Stimulated activated naive CD4-positive, alpha-beta T cell (primary cell): ENCODE measurements at regions not wholly inside any gene's neighbourhood (a gene's known extent, or its start where the extent isn't known, plus 50 kb on each side); places are given as distances from the start of the nearest gene placed in this dataset.

Experiments used
- DNase-seq, 6 experiments: peaks; one replicate each; lab custom pipeline; 2025; lab: John Stamatoyannopoulos, UW

DNA sequence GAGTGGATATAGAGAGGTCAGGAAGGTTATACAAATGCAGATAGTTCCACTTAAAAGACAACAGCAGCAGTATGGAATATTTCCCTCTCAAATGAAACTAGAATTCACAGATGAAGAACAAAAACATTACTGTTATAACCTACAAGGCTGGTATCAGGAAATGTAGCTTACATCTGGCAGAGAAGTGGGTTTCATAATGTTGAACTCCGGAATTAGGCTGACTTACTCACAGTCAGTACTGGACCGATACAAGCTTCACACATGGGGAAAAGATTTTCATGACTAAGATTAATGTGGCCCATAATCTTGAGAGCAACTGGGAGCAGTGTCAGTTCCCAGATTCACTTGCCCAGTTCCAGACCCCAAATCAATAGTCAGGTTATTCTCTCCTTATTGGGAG is 353.9 kb downstream of the DUSP6 start:
- DNase-seq, result no peak

DNA sequence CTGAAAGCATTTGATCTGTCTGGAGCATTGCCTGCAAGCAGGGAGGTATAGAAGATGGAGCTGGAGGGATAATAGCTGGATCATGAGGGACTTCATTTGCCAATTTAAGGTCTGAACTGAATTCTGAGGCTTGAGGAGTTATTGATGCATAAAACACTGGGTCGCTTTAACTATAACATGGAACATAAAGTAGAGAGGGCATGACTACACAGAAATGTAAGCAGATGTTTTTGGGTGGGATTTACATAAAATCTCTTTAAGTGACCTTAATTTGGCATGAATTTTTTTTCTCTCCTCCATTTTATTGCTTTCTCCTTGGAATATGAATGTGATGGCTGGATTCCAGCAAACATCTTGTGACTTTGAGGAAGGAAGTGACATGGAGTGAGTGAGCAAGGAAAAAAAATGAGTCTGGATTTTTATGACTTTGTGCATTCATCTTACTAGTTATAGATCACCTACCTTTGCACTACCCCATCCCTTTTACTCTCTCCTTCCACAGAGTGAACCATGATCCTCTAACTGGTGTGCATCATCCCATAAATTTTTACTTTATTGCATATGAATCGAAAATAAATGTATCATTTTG is 356.0 kb downstream of the DUSP6 start:
- DNase-seq, result no peak

GRCh38 chr12:88994971-88995370 is 357.3 kb downstream of the DUSP6 start:
- DNase-seq, result no peak

- DNase-seq, result no peak
These were observed 357.8 kb downstream of the DUSP6 start for GRCh38 chr12:88994537-88994936.

GRCh38 chr12:88993651-88994050 is 358.6 kb downstream of the DUSP6 start:
- DNase-seq, result no peak

DNA sequence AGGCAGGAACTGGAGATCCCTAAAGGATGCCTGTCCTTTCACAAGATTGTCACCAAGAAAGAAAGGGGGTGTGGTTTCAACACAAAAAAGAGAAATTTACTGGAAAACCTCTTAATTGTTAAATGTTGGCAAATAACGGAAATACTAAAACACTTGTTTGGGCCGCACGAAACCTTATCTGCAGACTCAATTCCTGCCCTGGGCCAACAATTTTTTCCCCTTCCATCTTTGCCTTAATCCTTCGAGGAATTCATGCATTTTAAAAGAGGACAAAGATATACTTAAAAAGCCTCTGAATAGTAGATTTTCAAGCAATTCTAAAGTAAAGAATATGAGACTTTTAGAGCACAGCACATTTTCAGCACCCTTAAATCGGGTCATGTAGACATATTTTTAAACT is 366.2 kb downstream of the DUSP6 start:
- DNase-seq, result no peak

DNA sequence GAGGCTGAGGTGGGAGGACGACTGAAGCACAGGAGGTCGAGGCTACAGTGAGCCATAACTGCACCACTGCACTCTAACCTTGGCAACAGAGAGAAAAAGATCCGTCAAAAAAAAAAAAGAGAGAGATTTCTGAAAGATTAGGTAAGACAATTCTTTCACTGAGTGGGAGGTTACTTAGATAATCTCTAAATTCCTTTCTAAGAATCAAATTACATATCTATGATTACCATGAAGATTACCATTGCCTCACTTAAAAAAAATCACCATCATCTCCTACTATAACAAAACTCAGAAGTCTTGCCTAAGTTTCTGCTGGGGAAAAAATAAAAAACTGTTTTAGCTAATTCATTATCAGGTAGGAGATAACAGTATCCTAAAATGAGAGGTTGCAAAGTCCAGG is 366.7 kb downstream of the DUSP6 start:
- no peak for DNase-seq

DNA sequence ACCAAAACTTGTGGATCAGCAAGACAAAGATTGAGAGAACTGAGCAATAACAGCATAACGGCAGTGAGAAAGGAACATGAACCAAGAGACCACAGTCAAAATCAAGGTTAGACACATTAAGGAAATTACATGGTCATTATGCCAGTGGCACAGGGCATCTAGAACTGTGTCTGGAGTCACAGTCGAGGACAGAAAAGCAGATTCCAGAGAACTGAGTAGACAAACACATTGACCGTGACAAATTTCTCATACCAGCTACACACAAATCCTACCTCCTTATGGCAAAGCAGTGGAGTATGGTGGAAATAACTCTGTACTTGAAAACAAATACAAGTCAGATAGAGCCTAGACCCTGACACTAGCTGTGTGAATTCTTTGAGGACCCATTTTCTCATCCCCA is 367.3 kb downstream of the DUSP6 start:
- no peak for DNase-seq

- no peak for DNase-seq
These were observed 369.6 kb downstream of the DUSP6 start for GRCh38 chr12:88982694-88983093.

DNA sequence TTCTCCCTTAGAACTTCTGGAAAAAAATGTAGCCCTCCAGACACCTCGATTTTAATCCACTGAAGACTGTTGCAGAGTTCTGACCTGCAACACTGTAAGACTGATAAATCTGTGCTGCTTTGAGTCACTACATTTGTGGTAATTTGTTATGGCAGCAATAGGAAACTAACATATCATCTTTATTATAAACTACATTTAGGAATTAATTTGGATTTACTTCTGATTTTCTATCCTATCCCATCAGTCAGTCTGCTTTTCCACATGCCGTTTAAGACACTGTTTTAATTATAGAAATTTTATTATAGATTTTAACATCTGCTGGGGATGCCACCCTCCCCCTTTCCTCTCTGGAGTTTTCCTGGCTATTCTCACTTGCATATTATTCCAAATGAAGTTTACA is 375.2 kb downstream of the DUSP6 start:
- DNase-seq, result no peak

- DNase-seq, result no peak
These were observed 378.3 kb downstream of the DUSP6 start for GRCh38 chr12:88973998-88974397.

- DNase-seq, result no peak
These were observed 381.6 kb downstream of the DUSP6 start for GRCh38 chr12:88970740-88971139.

- DNase-seq, result no peak
These were observed 383.2 kb downstream of the DUSP6 start for GRCh38 chr12:88969127-88969526.

DNA sequence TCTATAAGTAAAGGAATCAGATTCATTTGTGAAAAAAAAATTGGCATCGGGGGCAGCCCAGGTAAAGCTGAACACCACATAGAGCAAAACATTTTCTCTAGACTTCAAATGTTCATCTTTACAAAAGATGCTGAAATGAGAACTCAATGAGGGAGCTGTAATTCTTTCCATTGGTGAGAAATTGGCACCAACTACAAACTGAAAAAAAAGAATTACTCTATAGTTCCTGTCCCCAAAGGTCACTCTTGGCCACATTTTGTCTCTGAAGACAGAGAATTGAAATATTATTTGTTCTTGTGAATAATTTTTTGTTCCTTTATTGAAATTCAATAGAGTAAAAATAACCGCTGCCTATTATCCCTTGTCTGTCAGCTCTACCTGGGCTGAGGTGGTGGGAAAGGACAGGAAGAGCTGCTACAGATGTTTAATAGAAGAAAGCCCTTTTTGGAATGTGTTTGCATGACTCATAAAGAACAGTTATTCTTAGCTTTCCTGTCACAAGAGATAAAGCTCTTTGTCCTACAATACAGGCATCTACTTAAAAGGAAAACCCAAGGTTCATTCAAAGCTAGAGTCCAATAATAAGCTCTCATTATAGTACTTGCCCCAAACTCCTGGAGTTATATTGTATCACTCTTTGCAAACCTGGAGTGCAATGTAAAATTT is 380.1 kb upstream of the KITLG start:
- DNase-seq, result no peak

- no peak for DNase-seq
These were observed 378.7 kb upstream of the KITLG start for GRCh38 chr12:88958946-88959345.

- no peak for DNase-seq
These were observed 377.9 kb upstream of the KITLG start for GRCh38 chr12:88958153-88958552.

- DNase-seq, result no peak
These were observed 377.1 kb upstream of the KITLG start for GRCh38 chr12:88957358-88957757.

DNA sequence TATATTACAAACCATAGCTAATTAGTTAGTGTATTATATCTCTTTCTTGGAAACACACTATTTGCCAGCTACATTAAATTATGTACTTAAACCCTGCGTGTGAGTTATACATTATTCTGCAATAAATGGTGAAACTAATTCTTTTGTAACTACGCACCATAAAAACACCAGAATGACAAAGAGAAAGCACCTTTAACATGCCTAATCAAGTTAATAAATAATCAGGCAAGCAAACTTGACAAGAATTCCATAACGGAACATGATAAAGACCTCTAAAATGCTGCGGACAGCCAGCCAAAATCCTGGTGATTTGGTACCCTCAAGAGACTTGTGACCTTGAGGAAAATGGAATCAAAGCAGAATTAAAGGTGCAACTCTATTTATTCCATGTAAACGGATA is 375.3 kb upstream of the KITLG start:
- DNase-seq, result no peak

GRCh38 chr12:88953029-88953586 is 372.8 kb upstream of the KITLG start:
- DNase-seq, result no peak

DNA sequence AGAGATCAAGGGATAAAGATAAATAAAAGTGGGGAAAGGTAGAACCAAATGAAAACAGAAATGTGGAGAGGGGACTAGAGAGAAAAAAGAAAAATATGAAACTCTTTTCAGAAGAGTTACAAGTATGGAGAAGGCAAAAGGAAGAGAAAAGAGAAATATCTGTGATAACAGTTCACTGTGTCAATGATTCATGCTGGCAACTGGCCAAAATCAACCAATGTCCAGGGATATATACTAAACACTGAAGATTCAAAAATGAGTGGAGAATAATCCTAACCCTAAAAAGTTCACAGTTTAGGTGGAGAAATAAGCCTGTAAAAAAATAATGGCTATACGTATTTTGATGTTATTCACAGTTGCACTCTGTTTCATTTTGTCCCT is 372.3 kb upstream of the KITLG start:
- no peak for DNase-seq

DNA sequence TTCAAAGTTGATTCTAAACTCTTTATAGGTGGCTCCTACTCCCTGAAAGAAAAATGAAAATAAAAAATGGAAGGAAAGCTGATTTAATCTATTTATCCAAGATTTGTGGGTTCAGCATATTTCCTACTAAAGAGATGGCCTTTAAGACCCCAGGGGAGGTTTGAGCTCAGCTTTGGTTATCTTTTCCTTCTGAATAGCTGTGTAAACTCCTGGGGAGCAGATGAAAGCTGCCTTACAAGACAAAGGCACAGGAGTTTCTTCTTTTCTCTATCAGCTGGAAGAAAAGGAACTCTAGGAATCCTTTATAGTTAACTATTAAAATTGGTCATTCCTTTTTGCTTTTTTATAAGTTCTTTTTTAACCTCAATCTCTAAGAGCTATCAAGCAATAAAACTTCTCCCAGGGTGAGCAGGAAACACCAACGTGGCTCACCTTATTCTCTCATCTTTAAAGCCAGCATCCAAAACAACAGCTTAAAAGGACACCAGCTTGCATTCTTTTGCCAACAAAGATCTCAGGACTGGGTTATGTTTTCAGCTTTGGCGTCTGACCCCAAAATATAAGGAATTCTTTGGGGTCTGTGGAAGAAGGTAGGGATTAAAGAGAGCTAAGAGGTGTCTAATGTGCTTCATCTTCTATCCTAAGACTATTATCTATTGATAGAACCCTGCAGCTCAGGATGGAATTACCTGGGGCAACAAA is 371.7 kb upstream of the KITLG start:
- DNase-seq, result no peak

- DNase-seq, result no peak
These were observed 370.9 kb upstream of the KITLG start for GRCh38 chr12:88951177-88951576.

- DNase-seq, result no peak
These were observed 367.3 kb upstream of the KITLG start for GRCh38 chr12:88947486-88948043.
